Heart right ventricle (tissue), 16 donors: ENCODE measurements at regions not wholly inside any gene's neighbourhood (a gene's known extent, or its start where the extent isn't known, plus 50 kb on each side); places are given as distances from the start of the nearest gene placed in this dataset.
A peak's percentile ranks its signal among the peaks of the same experiment; 100 is the strongest.

Experiments
- ATAC-seq, 8 donors: fragments of 200-7000 bp; cut with Tn5 transposase; one replicate each; pipeline ENCODE4 v1.9.1; 2020; ENCODE audit warnings: mild to moderate bottlenecking in 8 of 8, moderate library complexity in 8 of 8, moderate number of reproducible peaks in 1 of 8
- DNase-seq, 2 donors: peaks; one replicate each; pipeline ENCODE4 v3.0.0-alpha.2; 2020
- H3K27ac ChIP-seq, 10 donors: fragments of 200-600 bp; sonication (generic) in 2 of 10; one replicate each; pipeline versions ENCODE4 v1.5.0 to v1.8.0; 2020 to 2022; ENCODE audit warnings: mild to moderate bottlenecking in 3 of 10
- H3K27me3 ChIP-seq, 7 donors: fragments of 200-600 bp; one replicate each; pipeline ENCODE4 v1.8.0; 2021 to 2022; ENCODE audit warnings: mild to moderate bottlenecking in 2 of 7
- H3K36me3 ChIP-seq, 9 donors: fragments of 200-600 bp; sonication (generic) in 1 of 9; one replicate each; pipeline versions ENCODE4 v1.5.0 to v1.8.0; 2020 to 2022; ENCODE audit warnings: mild to moderate bottlenecking in 2 of 9
- H3K4me1 ChIP-seq, 9 donors: fragments of 200-600 bp; sonication (generic) in 1 of 9; one replicate each; pipeline versions ENCODE4 v1.5.0 to v1.8.0; 2020 to 2022; ENCODE audit warnings: mild to moderate bottlenecking in 4 of 9
- H3K4me3 ChIP-seq, 10 donors: fragments of 200-600 bp; sonication (generic) in 2 of 10; one replicate each; pipeline versions ENCODE4 v1.5.0 to v1.8.0; 2020 to 2022; ENCODE audit warnings: mild to moderate bottlenecking in 7 of 10, moderate library complexity in 2 of 10
- H3K9me3 ChIP-seq, 11 donors: fragments of 200-600 bp in 10 of 11; sonication (generic) in 2 of 11; one replicate each; pipeline versions ENCODE4 v1.5.0 to v1.8.0; 2013 to 2022; ENCODE audit warnings: mild to moderate bottlenecking in 2 of 11, control low read depth in 1 of 11, moderate library complexity in 1 of 11
- CTCF ChIP-seq, 9 donors: fragments of 200-600 bp; sonication (generic) in 2 of 9; IDR thresholded peaks; one replicate each; pipeline versions ENCODE4 v1.5.0 to v1.8.0; 2021 to 2022; ENCODE audit warnings: antibody characterized with exemption in 9 of 9, mild to moderate bottlenecking in 5 of 9, moderate library complexity in 1 of 9
- WGBS, 2 donors: extraction: QIAGEN DNeasy Blood & Tissue Kit; methylation state at CpG; one replicate each; pipeline ENCODE4 v1.1.7; 2013; ENCODE audit warnings: inconsistent platforms in 1 of 2; 5-methylcytosine and 5-hydroxymethylcytosine counted together
- intact Hi-C, 10 donors: fragments of 100-400 bp; cut with DNase I; formaldehyde crosslinking; loops; one replicate each; pipeline versions ENCODE4 v1.11.1 to v1.14.2; 2022
- donor health status: Arrhythmogenic right ventricular cardiomyopathy.
- donor health status: ischemic (EF 13 %, LVEDD 7.1; RV severe dilation, severe dysfunction).
- donor health status: healthy with polysubstance abuse.
- donor health status: DM: no; HTN: yes; CAD: no.
- donor health status: DM: no; HTN: no; CAD: no.
- donor health status: ischemic (EF 25% LVEDD 6.9; RV normal size, moderate dysfunction).
- donor health status: ischemic (EF 25% LVEDD 5.7; RV mildly dilated, moderate dysfunction).
- donor health status: healthy.
- donor health status: DM: yes; HTN: yes; CAD: no.
- donor health status: Ischemic cardiomyopathy.
- donor health status: ischemic (EF 35%, LVEDD 5.7; RV mildly dilated, moderate dysfunction).
- donor health status: nonischemic (EF 11% LVEDD 7.7; RV severe dilation, severe dysfunction).
- donor health status: DM: yes; HTN: yes; CAD: no.
- donor health status: PGD.
- donor health status: ischemic (EF 29% LVEDD 5.4; RV normal size, mild dysfunction).
- donor health status: nonischemic (EF 23%, LVEDD 6.1; RV moderate dilation, normal function).

- H3K36me3 ChIP-seq, result no peaks in the 10 kb centered on the region
- 43 to 45% methylated on average over 6 of the region's 6 CpGs for WGBS, 2 donors
- intact Hi-C loops, result loop anchor here in 1 of 10 donors (10.0 kb wide), 1 partner anchor 56 kb away; no protein-coding TSS in a partner anchor
- ATAC-seq (peak; percentile 76 to 91 (median 84)), DNase-seq (peak in 1 of 2 donors; percentile 80)
- H3K9me3 ChIP-seq, result no peaks in the 10 kb centered on the region
- TF ChIP-seq CTCF (IDR thresholded peaks at IDR 0.05), result no peak
- H3K4me3 ChIP-seq, result no peak overlapping the region
- no peaks in the 10 kb centered on the region for H3K27me3 ChIP-seq
- peak overlapping the region in 7 of 10 donors; percentile 28 to 71 (median 47) for H3K27ac ChIP-seq
- peaks cover 2 to 41% (median 24%) of the 10 kb centered on the region in 9 donors for H3K4me1 ChIP-seq
These were observed 378.8 kb downstream of the ETS1 start for GRCh38 chr11:128208329-128209137.

GRCh38 chr11:128207861-128208321, 379.5 kb downstream of the ETS1 start:
- intact Hi-C loops, result loop anchor here in 1 of 10 donors (10.0 kb wide), 1 partner anchor 57 kb away; no protein-coding TSS in a partner anchor
- 64 to 82% methylated on average over 3 of the region's 3 CpGs for WGBS, 2 donors
- ATAC-seq (peak in 6 of 8 donors; percentile 22 to 63 (median 35)), DNase-seq (no peak)
- Histone ChIP-seq H3K4me3 (no peak overlapping the region), H3K9me3 (no peaks in the 10 kb centered on the region), H3K4me1 (peaks cover 2 to 41% (median 24%) of the 10 kb centered on the region in 9 donors), H3K27me3 (no peaks in the 10 kb centered on the region), H3K36me3 (no peaks in the 10 kb centered on the region), H3K27ac (peak overlapping the region in 5 of 10 donors; percentile 41 to 71 (median 48))
- TF ChIP-seq CTCF (IDR thresholded peaks at IDR 0.05), result no peak

GRCh38 chr11:128206461-128206860, 380.9 kb downstream of the ETS1 start:
- intact Hi-C loops, result loop anchor here in 1 of 10 donors (10.0 kb wide), 1 partner anchor 58 kb away; no protein-coding TSS in a partner anchor
- no peak for TF ChIP-seq CTCF (IDR thresholded peaks at IDR 0.05)
- Histone ChIP-seq H3K36me3 (no peaks in the 10 kb centered on the region), H3K9me3 (no peaks in the 10 kb centered on the region), H3K4me3 (no peak overlapping the region), H3K27me3 (no peaks in the 10 kb centered on the region), H3K4me1 (peaks cover 2 to 41% (median 24%) of the 10 kb centered on the region in 9 donors), H3K27ac (no peak overlapping the region)
- ATAC-seq (no peak), DNase-seq (no peak)

- DNase-seq (no peak), ATAC-seq (no peak)
- no peak for TF ChIP-seq CTCF (IDR thresholded peaks at IDR 0.05)
- Histone ChIP-seq H3K9me3 (no peaks in the 10 kb centered on the region), H3K27ac (no peak overlapping the region), H3K4me1 (peaks cover 2 to 35% (median 24%) of the 10 kb centered on the region in 9 donors), H3K4me3 (no peak overlapping the region), H3K27me3 (no peaks in the 10 kb centered on the region), H3K36me3 (no peaks in the 10 kb centered on the region)
- intact Hi-C loops, result loop anchor here in 1 of 10 donors (10.0 kb wide), 1 partner anchor 59 kb away; no protein-coding TSS in a partner anchor
These were observed 381.6 kb downstream of the ETS1 start for GRCh38 chr11:128205796-128206195.
